KMS-11 (cell line): ENCODE measurements at regions not wholly inside any gene's neighbourhood (a gene's known extent, or its start where the extent isn't known, plus 50 kb on each side); places are given as distances from the start of the nearest gene placed in this dataset.
"Not testable (repeated sequence)": the region's sequence is repeated elsewhere in the genome, so short reads cannot be mapped to it uniquely, and the experiment has no call there.

Experiments used
- H2AFZ ChIP-seq: fragments of 200-600 bp; sonication (generic); 2 replicates; pipeline ENCODE4 v1.6.1; 2016; ENCODE audit warnings: antibody characterized with exemption, mixed run types, low read depth
- H3K27ac ChIP-seq: fragments of 200-600 bp; sonication (generic); 2 replicates; pipeline ENCODE4 v1.6.1; 2016; ENCODE audit warnings: mild to moderate bottlenecking, mixed run types
- H3K27me3 ChIP-seq: fragments of 200-600 bp; sonication (generic); 2 replicates; pipeline ENCODE4 v1.6.1; 2017; ENCODE audit warnings: mild to moderate bottlenecking, low read depth, mixed run types, moderate library complexity; ENCODE audit not compliant: insufficient read depth
- H3K36me3 ChIP-seq: fragments of 200-600 bp; sonication (generic); 2 replicates; pipeline ENCODE4 v1.6.1; 2017; ENCODE audit warnings: mild to moderate bottlenecking, mixed run types; ENCODE audit not compliant: insufficient read depth
- H3K4me1 ChIP-seq: fragments of 200-600 bp; sonication (generic); 2 replicates; pipeline ENCODE4 v1.6.1; 2016; ENCODE audit warnings: mild to moderate bottlenecking, low read depth, mixed run types; ENCODE audit not compliant: poor library complexity, severe bottlenecking
- H3K4me2 ChIP-seq: fragments of 200-600 bp; sonication (generic); 2 replicates; pipeline ENCODE4 v1.7.0; 2016; ENCODE audit warnings: mild to moderate bottlenecking, mixed run types
- H3K4me3 ChIP-seq: fragments of 200-600 bp; sonication (generic); IDR thresholded peaks from 2 replicates; pipeline ENCODE4 v1.6.1; 2017; ENCODE audit warnings: low read depth, low read length, mixed read lengths; ENCODE audit not compliant: insufficient read depth
- H3K79me2 ChIP-seq: fragments of 200-600 bp; sonication (generic); 2 replicates; pipeline ENCODE4 v1.6.1; 2016; ENCODE audit warnings: low read depth, mixed run types; ENCODE audit not compliant: insufficient read depth
- H3K9ac ChIP-seq: fragments of 200-600 bp; sonication (generic); 2 replicates; pipeline ENCODE4 v1.6.1; 2016; ENCODE audit warnings: mild to moderate bottlenecking, mixed run types
- H4K20me1 ChIP-seq: fragments of 200-600 bp; sonication (generic); 2 replicates; pipeline ENCODE4 v1.6.1; 2016; ENCODE audit warnings: mild to moderate bottlenecking, mixed run types; ENCODE audit not compliant: insufficient read depth
- TF ChIP-seq, protein P1 (sequence below): fragments of 200-600 bp; sonication (generic); conservative IDR thresholded peaks from 2 replicates; pipeline ENCODE4 v1.6.1; 2017; ENCODE audit warnings: low read depth, mild to moderate bottlenecking, antibody characterized with exemption, low read length, moderate library complexity, mixed read lengths

- Histone ChIP-seq H3K4me2 (no peak overlapping the region), H3K79me2 (no peaks in the 10 kb centered on the region), H3K9ac (no peak overlapping the region), H3K27ac (no peak overlapping the region), H4K20me1 (no peaks in the 10 kb centered on the region), H3K4me3 (no peak overlapping the region), H3K27me3 (no peaks in the 10 kb centered on the region), H2AFZ (no peak overlapping the region), H3K36me3 (no peaks in the 10 kb centered on the region), H3K4me1 (no peaks in the 10 kb centered on the region)
- TF ChIP-seq, protein P1, sequence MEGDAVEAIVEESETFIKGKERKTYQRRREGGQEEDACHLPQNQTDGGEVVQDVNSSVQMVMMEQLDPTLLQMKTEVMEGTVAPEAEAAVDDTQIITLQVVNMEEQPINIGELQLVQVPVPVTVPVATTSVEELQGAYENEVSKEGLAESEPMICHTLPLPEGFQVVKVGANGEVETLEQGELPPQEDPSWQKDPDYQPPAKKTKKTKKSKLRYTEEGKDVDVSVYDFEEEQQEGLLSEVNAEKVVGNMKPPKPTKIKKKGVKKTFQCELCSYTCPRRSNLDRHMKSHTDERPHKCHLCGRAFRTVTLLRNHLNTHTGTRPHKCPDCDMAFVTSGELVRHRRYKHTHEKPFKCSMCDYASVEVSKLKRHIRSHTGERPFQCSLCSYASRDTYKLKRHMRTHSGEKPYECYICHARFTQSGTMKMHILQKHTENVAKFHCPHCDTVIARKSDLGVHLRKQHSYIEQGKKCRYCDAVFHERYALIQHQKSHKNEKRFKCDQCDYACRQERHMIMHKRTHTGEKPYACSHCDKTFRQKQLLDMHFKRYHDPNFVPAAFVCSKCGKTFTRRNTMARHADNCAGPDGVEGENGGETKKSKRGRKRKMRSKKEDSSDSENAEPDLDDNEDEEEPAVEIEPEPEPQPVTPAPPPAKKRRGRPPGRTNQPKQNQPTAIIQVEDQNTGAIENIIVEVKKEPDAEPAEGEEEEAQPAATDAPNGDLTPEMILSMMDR, result no peak
Measured at GRCh38 chr17:20890338-20890737, 152.5 kb downstream of the USP22 start.

GRCh38 chr17:20895426-20895825 lies 147.4 kb downstream of the USP22 start:
- H3K79me2 ChIP-seq, H3K27me3 ChIP-seq, H3K9ac ChIP-seq, H3K4me3 ChIP-seq, H3K4me2 ChIP-seq, H3K36me3 ChIP-seq, H4K20me1 ChIP-seq, H2AFZ ChIP-seq, H3K27ac ChIP-seq, H3K4me1 ChIP-seq: not testable (repeated sequence)

GRCh38 chr17:20896153-20896649 lies 146.6 kb downstream of the USP22 start:
- H3K4me3 ChIP-seq, result no peak overlapping the region
- TF ChIP-seq, protein P1, result no peak

GRCh38 chr17:20898726-20899125 lies 144.1 kb downstream of the USP22 start:
- H3K9ac ChIP-seq, result not testable (repeated sequence)

More at GRCh38 chr17:20896153-20896649, 146.6 kb downstream of the USP22 start:
- Histone ChIP-seq H3K36me3 (no peaks in the 10 kb centered on the region), H3K27ac (no peak overlapping the region), H3K9ac (no peak overlapping the region), H3K4me2 (no peak overlapping the region), H2AFZ (no peak overlapping the region), H3K4me1 (no peaks in the 10 kb centered on the region), H4K20me1 (no peaks in the 10 kb centered on the region), H3K79me2 (no peaks in the 10 kb centered on the region), H3K27me3 (no peaks in the 10 kb centered on the region)

GRCh38 chr17:20902496-20902895 lies 140.3 kb downstream of the USP22 start:
- not testable (repeated sequence) for H3K9ac ChIP-seq, H3K27ac ChIP-seq, H3K27me3 ChIP-seq, H3K36me3 ChIP-seq, H2AFZ ChIP-seq, H3K79me2 ChIP-seq, H3K4me2 ChIP-seq, H3K4me3 ChIP-seq, H3K4me1 ChIP-seq, H4K20me1 ChIP-seq

More at GRCh38 chr17:20898726-20899125, 144.1 kb downstream of the USP22 start:
- not testable (repeated sequence) for H3K4me2 ChIP-seq, H4K20me1 ChIP-seq, H3K4me3 ChIP-seq, H3K36me3 ChIP-seq, H2AFZ ChIP-seq, H3K27ac ChIP-seq, H3K27me3 ChIP-seq, H3K4me1 ChIP-seq, H3K79me2 ChIP-seq

GRCh38 chr17:20903549-20903948 lies 139.3 kb downstream of the USP22 start:
- H2AFZ ChIP-seq, H3K27ac ChIP-seq, H3K79me2 ChIP-seq, H3K36me3 ChIP-seq, H3K4me2 ChIP-seq, H3K9ac ChIP-seq, H3K4me1 ChIP-seq, H3K4me3 ChIP-seq, H4K20me1 ChIP-seq, H3K27me3 ChIP-seq: not testable (repeated sequence)
